GM19240 (cell line): ENCODE measurements at regions not wholly inside any gene's neighbourhood (a gene's known extent, or its start where the extent isn't known, plus 50 kb on each side); places are given as distances from the start of the nearest gene placed in this dataset.

ENCODE experiments used
- DNase-seq: peaks from one replicate; pipeline ENCODE4 v3.0.0; 2011; ENCODE audit warnings: low spot score; ENCODE audit not compliant: insufficient read length

DNA sequence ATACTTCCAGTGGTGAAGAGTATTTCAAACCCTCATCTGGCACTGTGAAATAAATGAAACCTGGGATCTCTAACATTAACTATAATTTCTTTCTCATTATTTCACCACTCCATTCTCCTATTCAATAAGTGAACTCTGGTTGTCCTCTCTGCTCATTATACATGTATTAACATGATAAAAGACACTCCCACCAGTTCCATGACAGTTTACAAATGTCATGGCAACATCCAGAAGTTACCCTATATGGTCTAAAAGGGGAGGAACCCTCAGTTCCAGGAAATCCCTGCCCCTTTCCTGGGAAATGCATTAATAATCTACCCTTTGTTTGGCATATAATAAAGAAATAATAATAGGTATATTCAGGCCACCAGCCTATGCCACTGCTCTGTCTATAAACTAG, 62.7 kb upstream of the BRINP3 start:
- DNase-seq = no peak

- no peak for DNase-seq
These were observed 74.0 kb upstream of the BRINP3 start for GRCh38 chr1:190551638-190552037.

DNA sequence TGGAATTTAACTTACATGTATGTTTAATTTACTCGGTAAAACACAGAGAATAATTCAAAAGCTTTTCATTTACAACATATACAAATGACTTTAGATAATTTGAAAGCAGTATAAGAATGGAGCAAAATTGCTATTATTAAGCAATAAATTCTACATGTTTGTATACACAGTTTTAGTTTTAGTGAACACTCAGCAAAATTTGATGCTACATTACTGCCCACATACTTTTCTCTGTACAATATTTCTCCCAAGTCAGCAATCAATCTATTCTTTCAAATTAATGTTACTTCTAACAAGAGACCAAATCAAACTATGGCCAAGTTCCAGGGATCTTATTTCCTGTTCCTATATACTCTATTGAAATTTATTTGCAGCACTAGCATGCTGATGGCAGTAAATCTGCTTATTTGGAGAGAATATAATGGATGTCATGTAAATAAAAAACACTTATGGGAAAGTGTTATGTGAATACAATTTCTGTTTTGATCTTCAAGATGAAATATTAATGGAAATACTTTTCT, 82.6 kb upstream of the BRINP3 start:
- no peak for DNase-seq

- DNase-seq = no peak
These were observed 85.6 kb upstream of the BRINP3 start for GRCh38 chr1:190563230-190563629.

DNA sequence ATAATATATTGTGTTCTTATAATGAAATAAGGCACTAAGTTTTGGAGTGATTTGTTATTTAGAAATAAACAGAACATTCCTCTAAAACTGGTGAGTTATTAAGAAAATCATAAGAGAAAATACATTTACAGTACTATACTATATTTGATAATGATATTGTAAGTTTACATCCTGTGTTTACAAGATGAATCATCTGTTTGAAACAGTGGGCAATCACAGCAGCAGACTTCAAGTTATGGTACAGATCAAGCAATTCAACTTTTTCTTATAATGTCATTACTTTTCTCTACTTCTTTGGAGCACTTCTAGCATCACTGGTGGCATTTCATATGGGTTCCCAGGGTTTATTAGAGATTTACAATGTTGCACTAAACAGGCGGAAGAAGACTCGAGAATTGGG, 86.5 kb upstream of the BRINP3 start:
- no peak for DNase-seq

- no peak for DNase-seq
These were observed 100.4 kb upstream of the BRINP3 start for GRCh38 chr1:190578017-190578416.

- DNase-seq = no peak
These were observed 100.9 kb upstream of the BRINP3 start for GRCh38 chr1:190578526-190578925.

DNA sequence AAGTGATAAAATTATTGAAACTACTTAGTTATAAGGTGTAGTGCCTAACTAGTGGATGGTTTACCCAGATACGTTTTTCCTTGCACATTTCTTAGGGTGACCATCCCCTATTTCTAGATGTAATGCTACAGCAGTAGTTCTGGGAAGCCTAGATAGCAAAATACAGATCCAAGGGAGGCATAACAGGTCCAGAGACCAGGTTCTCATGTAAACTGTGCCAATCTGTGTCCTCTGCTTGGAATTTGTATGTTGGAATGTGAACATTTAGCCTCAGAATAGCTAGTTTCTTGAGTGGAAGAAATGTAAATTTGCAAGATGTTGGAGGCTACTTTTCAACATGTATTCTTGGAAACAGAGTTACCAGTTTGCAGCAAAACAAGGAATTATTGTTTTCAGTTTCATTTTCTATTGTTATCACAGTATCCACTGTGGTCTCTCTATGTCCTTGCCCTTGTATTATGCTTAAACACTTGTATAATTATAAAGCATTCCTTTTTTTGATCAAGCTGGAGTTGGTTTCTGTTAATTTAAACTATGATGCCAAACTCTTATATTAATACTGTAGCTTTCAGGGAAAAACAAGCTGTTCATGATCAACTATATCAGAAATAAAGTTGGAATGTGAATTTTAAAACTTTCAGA, 102.0 kb upstream of the BRINP3 start:
- no peak for DNase-seq

GRCh38 chr1:190583862-190584261, 106.2 kb upstream of the BRINP3 start:
- DNase-seq = no peak

DNA sequence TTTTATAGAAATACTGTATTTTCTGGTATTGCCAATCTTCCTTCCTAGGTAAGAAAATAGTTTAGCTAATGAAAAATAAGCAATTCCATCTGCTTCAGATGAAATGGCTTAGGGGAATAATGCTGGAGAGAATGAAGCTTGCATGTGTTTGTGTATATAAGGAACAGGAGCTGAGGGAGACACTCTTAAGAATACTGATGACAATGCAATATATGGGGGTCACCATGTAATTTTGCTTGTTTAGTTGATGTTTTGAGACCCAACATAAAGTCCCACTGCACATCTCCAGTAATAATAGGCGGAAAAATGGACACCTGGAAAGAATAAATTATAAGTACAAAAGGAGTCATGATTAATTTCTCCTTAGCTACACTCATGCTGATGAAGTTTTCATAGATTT, 110.8 kb upstream of the BRINP3 start:
- no peak for DNase-seq

- DNase-seq = no peak
These were observed 117.8 kb upstream of the BRINP3 start for GRCh38 chr1:190595438-190595837.

DNA sequence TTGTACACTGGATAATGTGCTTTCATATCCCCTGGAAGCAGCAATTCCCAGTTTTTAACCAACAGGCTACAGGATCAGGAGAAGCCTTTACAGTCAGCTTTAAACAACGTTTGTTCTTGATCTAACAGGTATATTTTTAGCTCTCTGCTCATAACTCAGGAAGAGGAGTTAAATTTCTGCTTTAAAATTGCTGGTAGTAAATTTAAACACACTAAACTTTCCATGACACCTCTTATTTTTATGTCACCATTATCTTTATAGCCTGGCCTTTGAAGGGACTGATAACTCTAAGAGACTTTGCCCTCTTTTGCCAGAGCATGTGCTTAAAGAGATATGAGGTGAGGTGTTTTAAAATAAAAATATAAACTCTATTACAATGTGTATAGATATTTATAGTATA, 119.6 kb upstream of the BRINP3 start:
- no peak for DNase-seq

GRCh38 chr1:190599670-190600069, 122.0 kb upstream of the BRINP3 start:
- no peak for DNase-seq

- no peak for DNase-seq
These were observed 124.7 kb upstream of the BRINP3 start for GRCh38 chr1:190602325-190602724.

DNA sequence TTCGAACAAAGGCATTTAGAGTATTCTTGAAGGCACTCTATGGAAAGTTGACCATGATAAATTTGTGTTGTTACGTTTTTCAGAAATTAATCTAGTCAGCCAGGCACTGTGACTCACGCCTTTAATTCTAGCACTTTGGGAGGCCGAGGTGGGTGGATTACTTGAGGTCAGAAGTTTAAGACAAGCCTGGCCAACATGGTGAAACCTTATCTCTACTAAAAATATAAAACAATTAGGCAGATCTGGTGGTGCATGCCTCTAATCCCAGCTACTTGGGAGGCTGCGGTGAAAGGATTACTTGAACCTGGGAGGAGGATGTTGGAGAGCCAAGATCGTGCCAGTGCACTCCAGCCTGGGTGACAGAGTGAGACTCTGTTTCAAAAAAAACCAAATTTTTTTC, 130.6 kb upstream of the BRINP3 start:
- no peak for DNase-seq

GRCh38 chr1:190615818-190616217, 138.2 kb upstream of the BRINP3 start:
- no peak for DNase-seq

GRCh38 chr1:190616235-190616634, 138.6 kb upstream of the BRINP3 start:
- no peak for DNase-seq

DNA sequence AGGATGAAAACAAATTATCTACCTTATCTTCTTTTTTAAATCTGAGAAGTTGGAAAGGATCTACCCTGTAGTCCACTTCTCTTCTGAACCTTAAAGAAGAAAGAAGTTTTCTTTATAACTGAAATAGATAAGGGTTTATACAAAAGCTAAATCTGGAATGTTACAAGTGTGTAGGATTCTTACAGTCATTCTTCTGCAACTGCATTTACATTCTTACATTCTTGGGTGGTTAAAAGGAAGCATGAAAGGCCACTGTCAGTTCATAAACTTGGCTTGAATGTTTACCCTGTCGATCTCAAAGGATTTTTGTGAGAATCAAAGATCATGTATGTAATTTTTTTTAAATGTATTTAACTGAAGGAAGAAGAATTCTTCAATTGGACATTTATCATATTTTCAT, 142.1 kb upstream of the BRINP3 start:
- DNase-seq = no peak

DNA sequence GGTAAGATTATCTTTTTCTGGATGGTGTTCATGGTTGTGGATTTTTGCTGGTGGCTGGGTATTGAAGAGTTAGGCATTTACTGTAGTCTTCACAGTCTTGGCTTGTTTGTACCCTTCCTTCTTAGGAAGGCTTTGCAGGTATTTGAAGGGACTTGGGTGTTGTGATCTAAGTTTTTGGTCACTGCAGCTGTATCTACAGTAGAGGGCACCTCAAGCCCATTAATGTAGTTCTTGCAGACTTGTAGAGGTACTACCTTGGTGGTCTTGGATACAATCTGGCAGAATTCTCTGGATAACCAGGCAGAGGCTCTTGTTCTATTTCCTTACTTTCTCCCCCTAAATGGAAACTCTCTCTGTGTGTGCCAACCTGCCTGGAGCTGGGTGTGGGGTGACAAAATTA, 155.8 kb upstream of the BRINP3 start:
- DNase-seq = no peak

DNA sequence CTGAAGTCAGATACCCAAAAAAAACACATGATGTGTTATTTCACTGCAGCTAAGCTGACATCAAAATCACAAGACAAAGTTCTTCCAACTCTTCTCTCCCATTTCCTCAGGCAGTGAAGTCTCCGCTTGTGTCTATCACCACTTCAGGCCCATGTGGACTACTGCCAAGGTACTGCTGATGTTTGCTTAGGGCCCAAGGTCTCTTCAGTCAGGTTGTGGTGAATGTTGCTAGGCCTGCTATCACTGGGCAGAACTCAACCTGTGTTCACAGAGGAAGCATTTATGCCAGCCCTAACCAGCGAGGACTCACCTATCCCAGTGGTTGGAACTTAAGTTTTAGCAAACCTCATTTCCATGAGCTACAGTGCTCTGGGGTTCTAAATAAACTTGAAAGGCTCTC, 156.5 kb upstream of the BRINP3 start:
- DNase-seq = no peak

- no peak for DNase-seq
These were observed 171.9 kb upstream of the BRINP3 start for GRCh38 chr1:190649553-190649952.

GRCh38 chr1:190658907-190659306, 181.2 kb upstream of the BRINP3 start:
- DNase-seq = no peak

DNA sequence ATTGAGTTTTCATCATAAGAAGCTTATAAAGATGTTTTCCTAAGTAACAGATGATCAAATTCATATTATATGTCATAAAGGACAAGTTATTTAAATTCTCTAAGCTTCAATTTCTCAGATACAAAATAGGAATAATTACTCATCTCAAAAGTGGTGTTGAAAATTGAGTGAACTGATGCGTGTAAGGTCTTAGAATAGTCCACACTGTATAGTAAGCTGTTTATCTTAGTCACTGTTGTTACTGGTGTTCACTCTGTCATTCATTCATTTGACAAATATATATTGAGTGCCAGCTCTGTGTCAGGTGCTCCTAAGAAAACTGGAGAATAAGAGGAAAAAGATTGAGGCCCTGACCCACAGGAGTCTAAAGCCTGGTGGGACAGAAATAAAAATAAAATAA, 186.3 kb upstream of the BRINP3 start:
- DNase-seq = no peak

- no peak for DNase-seq
These were observed 187.4 kb upstream of the BRINP3 start for GRCh38 chr1:190665045-190665444.
